CD14-positive monocyte (primary cell): ENCODE measurements at regions not wholly inside any gene's neighbourhood (a gene's known extent, or its start where the extent isn't known, plus 50 kb on each side); places are given as distances from the start of the nearest gene placed in this dataset.

Experiments used
- DNase-seq, 3 donors: peaks; one replicate each; pipeline ENCODE4 v3.0.0-alpha.2; 2011 to 2022
- H2AFZ ChIP-seq: 2 replicates; pipeline ENCODE4 v1.6.0; 2012; ENCODE audit warnings: mild to moderate bottlenecking, low read depth, low read length, inconsistent platforms; ENCODE audit not compliant: insufficient read depth, poor library complexity, severe bottlenecking
- H3K27ac ChIP-seq, 2 donors: 1 replicate in 1 of 2; 2 replicates in 1 of 2; pipeline ENCODE4 v1.5.1; 2012 to 2013; ENCODE audit warnings: low read length in 2 of 2, control low read depth in 1 of 2, inconsistent platforms in 1 of 2, low read depth in 1 of 2, mild to moderate bottlenecking in 1 of 2
- H3K27me3 ChIP-seq, 2 donors: one replicate each; pipeline versions ENCODE4 v1.6.0 to v1.6.1; 2011 to 2013; ENCODE audit warnings: low read length in 2 of 2; ENCODE audit not compliant: control insufficient read depth in 2 of 2, insufficient read depth in 2 of 2
- H3K36me3 ChIP-seq, 2 donors: replicated peaks in 1 of 2; 1 replicate in 1 of 2; 2 replicates in 1 of 2; pipeline versions ENCODE4 v1.5.1 to v1.6.1; 2012 to 2013; ENCODE audit warnings: low read length in 2 of 2, control low read depth in 1 of 2, inconsistent platforms in 1 of 2, mild to moderate bottlenecking in 1 of 2; ENCODE audit not compliant: insufficient read depth in 2 of 2, control insufficient read depth in 1 of 2
- H3K4me1 ChIP-seq, 2 donors: 1 replicate in 1 of 2; 2 replicates in 1 of 2; pipeline versions ENCODE4 v1.5.1 to v1.6.1; 2012 to 2013; ENCODE audit warnings: low read length in 2 of 2, control low read depth in 1 of 2, inconsistent platforms in 1 of 2, mild to moderate bottlenecking in 1 of 2, moderate library complexity in 1 of 2; ENCODE audit not compliant: insufficient read depth in 2 of 2, control insufficient read depth in 1 of 2
- H3K4me2 ChIP-seq: replicated peaks from 2 replicates; pipeline ENCODE3; 2012; ENCODE audit warnings: low read length, moderate library complexity, mild to moderate bottlenecking; ENCODE audit not compliant: poor library complexity, severe bottlenecking; ENCODE audit errors: extremely low read depth
- H3K4me3 ChIP-seq, 3 experiments: fragments of 200-600 bp in 1 of 3; sonication (generic) in 1 of 3; replicated peaks in 1 of 3; 1 replicate in 2 of 3; 2 replicates in 1 of 3; pipeline ENCODE4 v1.5.1; 2011 to 2013; ENCODE audit warnings: low read length in 3 of 3, mild to moderate bottlenecking in 3 of 3, control low read depth in 2 of 3, low read depth in 2 of 3, inconsistent platforms in 1 of 3, moderate library complexity in 1 of 3
- H3K79me2 ChIP-seq: 2 replicates; pipeline ENCODE4 v1.6.0; 2012; ENCODE audit warnings: mild to moderate bottlenecking, control low read depth, inconsistent platforms, low read length, moderate library complexity; ENCODE audit not compliant: insufficient read depth
- H3K9ac ChIP-seq: 2 replicates; pipeline ENCODE4 v1.6.0; 2017; ENCODE audit warnings: low read length, mild to moderate bottlenecking; ENCODE audit not compliant: insufficient read depth, poor library complexity, severe bottlenecking
- H3K9me3 ChIP-seq, 2 donors: replicated peaks in 1 of 2; 1 replicate in 1 of 2; 2 replicates in 1 of 2; pipeline versions ENCODE4 v1.5.1 to v1.6.1; 2012 to 2013; ENCODE audit warnings: low read length in 2 of 2, control low read depth in 1 of 2; ENCODE audit not compliant: control insufficient read depth in 1 of 2, insufficient read depth in 1 of 2
- H4K20me1 ChIP-seq: 2 replicates; pipeline ENCODE4 v1.6.0; 2012; ENCODE audit warnings: mild to moderate bottlenecking, low read length, control low read depth, moderate library complexity; ENCODE audit not compliant: insufficient read depth
- H3K27ac Mint-ChIP-seq, 7 donors: one replicate each; pipeline ENCODE4 v1.8.0; 2020; ENCODE audit warnings: mild to moderate bottlenecking in 7 of 7, mixed read lengths in 7 of 7, moderate library complexity in 6 of 7, inconsistent platforms in 2 of 7
- H3K27me3 Mint-ChIP-seq, 3 donors: one replicate each; pipeline ENCODE4 v1.8.0; 2021 to 2022; ENCODE audit warnings: low read depth in 3 of 3, mild to moderate bottlenecking in 3 of 3, mixed read lengths in 3 of 3, moderate library complexity in 3 of 3, inconsistent platforms in 1 of 3
- H3K36me3 Mint-ChIP-seq, 2 donors: one replicate each; pipeline ENCODE4 v1.8.0; 2020; ENCODE audit warnings: mixed read lengths in 2 of 2, inconsistent platforms in 1 of 2, mild to moderate bottlenecking in 1 of 2
- H3K4me1 Mint-ChIP-seq: one replicate; pipeline ENCODE4 v1.8.0; 2020; ENCODE audit warnings: mild to moderate bottlenecking, mixed read lengths
- H3K4me3 Mint-ChIP-seq, 2 donors: one replicate each; pipeline ENCODE4 v1.8.0; 2020; ENCODE audit warnings: mild to moderate bottlenecking in 2 of 2, mixed read lengths in 2 of 2, moderate library complexity in 1 of 2
- H3K9me3 Mint-ChIP-seq, 7 donors: one replicate each; pipeline ENCODE4 v1.8.0; 2020 to 2022; ENCODE audit warnings: mixed read lengths in 7 of 7, mild to moderate bottlenecking in 6 of 7, moderate library complexity in 6 of 7, inconsistent platforms in 2 of 7
- WGBS: methylation state at CpG from one replicate; pipeline ENCODE4 v1.1.5; 2013; ENCODE audit warnings: missing lambda C conversion rate; ENCODE audit not compliant: insufficient coverage; 5-methylcytosine and 5-hydroxymethylcytosine counted together
- intact Hi-C, 2 donors: fragments of 100-400 bp; cut with micrococcal nuclease; formaldehyde crosslinking; loops; one replicate each; pipeline versions ENCODE4 v1.15.0 to v1.15.1; 2023
- TF ChIP-seq, protein P1 (sequence below): fragments of 200-600 bp; IDR thresholded peaks from one replicate; pipeline ENCODE4 v1.8.0; 2022; ENCODE audit warnings: antibody characterized with exemption, mild to moderate bottlenecking

DNA sequence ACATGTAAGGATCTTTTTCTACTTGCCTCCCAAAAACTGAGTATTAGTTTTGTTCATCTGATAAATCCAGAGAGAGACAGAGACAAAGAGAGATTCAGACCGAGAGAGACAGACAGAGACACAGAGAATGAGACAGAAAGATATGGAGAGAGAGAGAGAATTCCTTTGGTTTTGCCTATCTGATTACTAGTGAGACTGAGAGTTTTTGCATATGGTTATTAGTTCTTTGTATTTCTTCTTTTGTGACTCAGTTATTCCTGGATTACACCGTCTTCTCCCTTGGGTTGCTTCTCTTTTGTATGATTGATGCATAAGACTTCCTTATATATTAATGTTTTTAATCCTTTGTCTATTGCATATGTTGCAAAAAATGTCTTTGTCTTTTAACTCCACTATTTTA lies 91.2 kb upstream of the SPATA31C2 start:
- TF ChIP-seq, protein P1, sequence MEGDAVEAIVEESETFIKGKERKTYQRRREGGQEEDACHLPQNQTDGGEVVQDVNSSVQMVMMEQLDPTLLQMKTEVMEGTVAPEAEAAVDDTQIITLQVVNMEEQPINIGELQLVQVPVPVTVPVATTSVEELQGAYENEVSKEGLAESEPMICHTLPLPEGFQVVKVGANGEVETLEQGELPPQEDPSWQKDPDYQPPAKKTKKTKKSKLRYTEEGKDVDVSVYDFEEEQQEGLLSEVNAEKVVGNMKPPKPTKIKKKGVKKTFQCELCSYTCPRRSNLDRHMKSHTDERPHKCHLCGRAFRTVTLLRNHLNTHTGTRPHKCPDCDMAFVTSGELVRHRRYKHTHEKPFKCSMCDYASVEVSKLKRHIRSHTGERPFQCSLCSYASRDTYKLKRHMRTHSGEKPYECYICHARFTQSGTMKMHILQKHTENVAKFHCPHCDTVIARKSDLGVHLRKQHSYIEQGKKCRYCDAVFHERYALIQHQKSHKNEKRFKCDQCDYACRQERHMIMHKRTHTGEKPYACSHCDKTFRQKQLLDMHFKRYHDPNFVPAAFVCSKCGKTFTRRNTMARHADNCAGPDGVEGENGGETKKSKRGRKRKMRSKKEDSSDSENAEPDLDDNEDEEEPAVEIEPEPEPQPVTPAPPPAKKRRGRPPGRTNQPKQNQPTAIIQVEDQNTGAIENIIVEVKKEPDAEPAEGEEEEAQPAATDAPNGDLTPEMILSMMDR: no peak
- intact Hi-C loops: no loop called here
- no peak overlapping the region for H3K4me2 ChIP-seq
- no peak overlapping the region for H2AFZ ChIP-seq
- H3K27me3 ChIP-seq: no peaks in the 10 kb centered on the region
- H3K27ac Mint-ChIP-seq: no peak overlapping the region
- peaks cover 0 to 6% (median 2%) of the 10 kb centered on the region in 3 donors for H3K27me3 Mint-ChIP-seq
- no peaks in the 10 kb centered on the region for H3K79me2 ChIP-seq
- H4K20me1 ChIP-seq: no peaks in the 10 kb centered on the region
- no peaks in the 10 kb centered on the region for H3K36me3 ChIP-seq
- no peak overlapping the region for H3K4me3 Mint-ChIP-seq
- H3K4me1 ChIP-seq: no peaks in the 10 kb centered on the region
- H3K4me1 Mint-ChIP-seq: no peaks in the 10 kb centered on the region
- H3K9me3 ChIP-seq: no peaks in the 10 kb centered on the region
- no CpG with 5 or more reads among the region's 2 CpGs for WGBS
- DNase-seq: no peak
- no peak overlapping the region for H3K9ac ChIP-seq
- no peak overlapping the region for H3K27ac ChIP-seq
- no peaks in the 10 kb centered on the region for H3K36me3 Mint-ChIP-seq
- no peak overlapping the region for H3K4me3 ChIP-seq
- H3K9me3 Mint-ChIP-seq: peaks cover 3 to 19% (median 7%) of the 10 kb centered on the region in 7 donors

DNA sequence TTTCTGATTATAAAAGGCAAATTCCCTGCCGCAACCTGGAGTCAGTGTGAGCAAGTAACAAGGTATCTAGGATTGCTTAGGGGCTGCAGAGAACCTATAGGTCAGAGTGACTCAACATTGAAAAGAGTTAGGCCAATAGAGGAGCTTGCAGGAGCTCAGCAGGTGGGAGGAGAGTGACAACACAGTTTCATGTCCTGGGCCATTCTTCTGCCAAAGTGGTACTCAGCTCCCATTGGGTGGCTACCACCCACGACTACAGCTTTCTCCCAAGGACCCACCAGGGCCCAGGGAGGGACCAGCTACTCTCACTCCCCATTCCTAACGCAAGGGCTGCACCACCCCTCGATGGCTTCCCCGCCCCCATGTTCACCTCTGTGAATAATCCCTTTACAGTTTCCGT lies 86.7 kb upstream of the SPATA31C2 start:
- Mint-ChIP-seq H3K27ac (no peak overlapping the region), H3K4me1 (peaks cover 16% of the 10 kb centered on the region), H3K36me3 (no peaks in the 10 kb centered on the region), H3K9me3 (peaks cover 0 to 4% (median 0%) of the 10 kb centered on the region in 7 donors), H3K4me3 (no peak overlapping the region), H3K27me3 (peaks cover 0 to 6% (median 3%) of the 10 kb centered on the region in 3 donors)
- Histone ChIP-seq H3K79me2 (no peaks in the 10 kb centered on the region), H2AFZ (no peak overlapping the region), H3K27me3 (no peaks in the 10 kb centered on the region), H3K4me2 (no peak overlapping the region), H3K27ac (no peak overlapping the region), H3K36me3 (no peaks in the 10 kb centered on the region), H3K9ac (no peak overlapping the region), H3K4me3 (no peak overlapping the region), H3K9me3 (no peaks in the 10 kb centered on the region), H4K20me1 (no peaks in the 10 kb centered on the region), H3K4me1 (peaks cover 15% of the 10 kb centered on the region in 2 donors)
- 92% methylated on average over 6 of the region's 6 CpGs for WGBS
- intact Hi-C loops: no loop called here
- TF ChIP-seq, protein P1: no peak
- DNase-seq: no peak
